Activated T-helper 17 cell treated with anti-CD3 and anti-CD28 coated beads, Interleukin-2, amount 50 U/mL, for 72 hours (primary cell): ENCODE measurements at regions not wholly inside any gene's neighbourhood (a gene's known extent, or its start where the extent isn't known, plus 50 kb on each side); places are given as distances from the start of the nearest gene placed in this dataset.

ENCODE experiments used
- ATAC-seq: fragments of 150-1000 bp; cut with Tn5 transposase; replicated peaks from 2 replicates; pipeline ENCODE4 v1.10.0; 2021; ENCODE audit warnings: mild to moderate bottlenecking, moderate library complexity
- H3K27ac Mint-ChIP-seq: one replicate; pipeline ENCODE4 v1.8.0; 2022; ENCODE audit warnings: mixed read lengths
- H3K27me3 Mint-ChIP-seq: one replicate; pipeline ENCODE4 v1.8.0; 2022; ENCODE audit warnings: mixed read lengths
- H3K36me3 Mint-ChIP-seq: one replicate; pipeline ENCODE4 v1.8.0; 2022; ENCODE audit warnings: low read depth, mild to moderate bottlenecking, mixed read lengths
- H3K4me1 Mint-ChIP-seq: one replicate; pipeline ENCODE4 v1.8.0; 2022; ENCODE audit warnings: mixed read lengths
- H3K4me3 Mint-ChIP-seq: one replicate; pipeline ENCODE4 v1.8.0; 2022; ENCODE audit warnings: mild to moderate bottlenecking, mixed read lengths
- H3K9me3 Mint-ChIP-seq: one replicate; pipeline ENCODE4 v1.8.0; 2022; ENCODE audit warnings: mixed read lengths

DNA sequence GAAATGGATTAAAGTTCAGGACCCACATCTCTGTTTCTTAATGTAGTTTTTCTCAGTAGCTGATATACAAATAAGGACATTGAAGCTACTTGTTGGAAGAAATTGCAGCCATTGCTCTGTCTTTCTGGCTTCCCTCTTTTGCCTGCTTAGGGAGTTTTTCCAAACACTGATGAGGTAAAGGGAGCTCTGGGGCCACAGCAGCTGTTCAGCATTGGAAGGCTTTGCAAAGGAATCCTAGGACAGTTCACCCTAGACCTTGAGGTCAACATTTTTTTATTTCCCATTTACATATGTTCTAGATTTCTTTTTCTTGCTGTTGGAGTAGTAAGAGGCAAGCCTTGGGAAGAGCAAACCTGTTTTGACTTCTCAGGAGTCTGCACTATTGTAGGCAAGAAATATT lies 126.9 kb upstream of the PLPPR5 start:
- H3K36me3 Mint-ChIP-seq, result no peaks in the 10 kb centered on the region
- no peak overlapping the region for H3K27ac Mint-ChIP-seq
- H3K9me3 Mint-ChIP-seq, result peaks cover 4% of the 10 kb centered on the region
- H3K4me1 Mint-ChIP-seq, result no peaks in the 10 kb centered on the region
- no peak overlapping the region for H3K4me3 Mint-ChIP-seq
- H3K27me3 Mint-ChIP-seq, result no peaks in the 10 kb centered on the region
- ATAC-seq, result no peak

DNA sequence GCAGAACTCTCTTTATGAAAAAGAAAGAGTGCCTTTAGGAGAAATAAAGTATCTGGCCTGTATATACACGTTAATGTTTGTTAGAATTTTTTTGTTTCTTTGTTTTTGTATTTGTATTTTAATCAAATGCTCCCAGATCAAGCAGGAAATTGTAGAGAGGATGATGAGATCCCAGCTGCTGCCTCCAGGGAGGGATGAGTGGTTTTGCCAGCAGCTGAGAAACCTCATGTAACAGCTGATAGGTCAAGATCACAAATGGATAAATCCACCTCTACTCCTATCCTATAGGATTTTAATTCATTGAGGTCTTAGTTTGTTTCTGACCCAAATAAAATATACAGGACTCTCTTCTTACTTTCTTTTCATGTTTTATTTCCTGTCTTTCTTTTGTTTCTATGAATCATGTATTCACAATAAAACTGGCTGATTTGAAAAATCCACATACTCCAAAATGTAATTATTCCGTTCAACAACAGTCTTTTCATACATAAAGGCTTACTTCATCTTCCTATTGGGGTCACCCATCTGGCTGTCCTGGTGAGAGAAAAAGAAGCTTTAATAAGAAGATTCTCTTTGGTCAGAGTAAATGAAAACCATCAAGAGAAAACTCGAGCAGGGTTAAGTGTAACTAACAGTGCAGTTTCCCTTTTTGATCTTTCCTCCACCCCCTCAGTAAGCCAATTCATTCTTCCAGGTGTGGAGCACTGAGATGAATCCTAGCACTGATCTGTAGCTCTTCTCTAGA lies 129.3 kb upstream of the PLPPR5 start:
- no peaks in the 10 kb centered on the region for H3K36me3 Mint-ChIP-seq
- no peak for ATAC-seq
- H3K9me3 Mint-ChIP-seq, result no peaks in the 10 kb centered on the region
- H3K27ac Mint-ChIP-seq, result no peak overlapping the region
- no peak overlapping the region for H3K4me3 Mint-ChIP-seq
- H3K4me1 Mint-ChIP-seq, result no peaks in the 10 kb centered on the region
- H3K27me3 Mint-ChIP-seq, result no peaks in the 10 kb centered on the region

DNA sequence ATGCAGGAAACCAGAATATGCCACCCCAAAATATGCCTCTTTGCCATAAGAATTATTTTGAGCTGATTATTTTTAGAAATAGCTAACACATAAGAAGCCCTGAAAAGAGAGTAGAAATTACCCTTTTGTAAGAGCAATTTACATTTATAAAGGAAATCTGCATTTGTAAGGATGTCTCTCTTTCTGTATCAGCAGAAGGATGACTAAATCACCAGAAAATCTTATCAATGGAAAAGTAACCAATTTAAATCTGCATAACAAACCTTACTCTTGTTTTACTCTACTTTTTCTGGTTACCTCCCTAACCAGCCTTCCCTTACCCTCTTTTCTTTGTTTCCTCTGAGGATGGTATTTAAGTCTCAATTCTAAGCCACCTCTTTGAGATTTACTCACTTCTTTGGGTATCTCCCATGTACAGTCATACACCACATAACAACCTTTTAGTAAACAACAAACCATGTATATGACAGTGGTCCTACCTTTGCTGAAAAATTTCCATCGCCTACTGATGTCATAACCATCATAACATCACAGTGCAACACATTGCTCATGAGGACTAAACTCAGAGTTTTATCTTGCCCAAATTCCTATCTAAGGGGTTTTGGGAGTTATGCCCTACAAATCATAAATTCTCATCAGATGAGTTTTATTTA lies 126.6 kb upstream of the PLPPR4 start:
- Mint-ChIP-seq H3K27ac (no peak overlapping the region), H3K36me3 (no peaks in the 10 kb centered on the region), H3K4me3 (no peak overlapping the region), H3K4me1 (no peaks in the 10 kb centered on the region), H3K27me3 (no peaks in the 10 kb centered on the region), H3K9me3 (no peaks in the 10 kb centered on the region)
- ATAC-seq, result peak; percentile 54

DNA sequence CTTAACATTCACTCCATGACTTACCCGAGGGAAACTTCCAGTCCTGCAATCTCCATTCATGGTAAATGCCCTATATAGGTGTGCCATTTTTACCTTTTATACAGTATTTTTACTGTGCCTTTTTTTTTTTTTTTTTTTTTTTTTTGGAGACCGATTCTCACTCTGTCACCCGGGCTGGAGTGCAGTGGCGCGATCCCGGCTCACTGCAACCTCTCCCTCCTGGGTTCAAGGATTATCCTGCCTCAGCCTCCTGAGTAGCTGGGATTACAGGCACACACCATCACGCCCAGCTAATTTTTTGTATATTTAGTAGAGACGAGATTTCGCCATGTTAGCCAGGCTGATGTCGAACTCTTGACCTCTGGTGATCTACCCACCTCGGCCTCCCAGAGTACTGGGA lies 124.4 kb upstream of the PLPPR4 start:
- Mint-ChIP-seq H3K27ac (no peak overlapping the region), H3K36me3 (no peaks in the 10 kb centered on the region), H3K27me3 (no peaks in the 10 kb centered on the region), H3K4me3 (no peak overlapping the region), H3K4me1 (no peaks in the 10 kb centered on the region), H3K9me3 (no peaks in the 10 kb centered on the region)
- ATAC-seq, result no peak

DNA sequence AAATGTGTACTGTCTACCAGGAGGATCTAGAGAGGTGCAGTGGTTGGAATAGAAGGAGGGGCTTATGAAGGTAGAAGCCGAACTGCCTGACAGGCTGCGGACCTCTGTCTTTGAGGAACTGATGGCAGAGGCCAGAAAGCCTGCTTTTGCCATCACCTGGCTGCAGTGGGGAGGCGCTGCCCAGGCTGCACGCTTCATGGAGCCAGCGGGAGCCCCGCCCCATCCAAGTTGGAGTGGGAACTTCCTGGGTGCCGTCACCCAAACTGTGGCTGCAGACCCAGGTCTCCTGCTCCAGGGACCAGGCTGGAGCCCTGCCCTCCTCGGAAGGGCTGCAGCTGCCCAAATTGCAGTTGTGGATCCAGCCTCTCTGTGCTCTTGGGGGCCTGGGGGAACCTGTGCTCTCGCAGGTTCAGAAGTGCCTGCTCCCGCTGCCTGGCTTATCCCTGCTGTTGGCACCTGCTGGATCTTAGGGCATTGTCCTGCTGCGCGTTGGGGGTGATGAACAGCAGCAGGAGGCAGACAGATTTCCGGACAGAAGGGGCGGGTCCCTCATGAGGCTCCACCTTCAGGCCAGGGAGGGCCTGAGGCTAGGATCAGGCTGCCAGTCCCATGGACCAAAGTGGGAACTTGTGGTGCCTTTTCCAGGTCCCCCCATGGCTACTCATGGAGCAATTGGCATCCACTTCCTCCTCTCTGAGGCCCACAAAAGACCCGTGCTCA lies 118.0 kb upstream of the PLPPR4 start:
- no peak for ATAC-seq
- H3K4me1 Mint-ChIP-seq, result no peaks in the 10 kb centered on the region
- H3K36me3 Mint-ChIP-seq, result no peaks in the 10 kb centered on the region
- H3K27ac Mint-ChIP-seq, result no peak overlapping the region
- peaks cover 6% of the 10 kb centered on the region for H3K27me3 Mint-ChIP-seq
- no peaks in the 10 kb centered on the region for H3K9me3 Mint-ChIP-seq
- H3K4me3 Mint-ChIP-seq, result no peak overlapping the region

DNA sequence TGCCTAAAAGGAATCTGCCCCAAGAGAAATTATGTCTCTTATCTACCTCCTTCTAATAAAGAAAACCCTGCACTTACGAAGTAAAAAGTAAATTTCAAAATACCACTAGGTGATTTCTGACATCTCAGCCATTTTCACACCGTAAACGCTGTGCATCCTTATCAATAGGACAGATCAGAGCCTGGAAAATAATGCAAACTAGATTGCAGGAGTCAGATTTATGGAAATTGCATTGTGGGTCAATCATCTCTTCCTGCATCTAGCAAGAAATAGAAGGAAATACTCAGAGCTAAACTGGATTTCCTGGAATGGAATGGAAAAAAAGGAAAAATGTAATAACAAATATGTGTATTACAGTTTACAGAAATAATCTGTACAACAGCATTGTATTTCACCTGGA lies 114.3 kb upstream of the PLPPR4 start:
- H3K36me3 Mint-ChIP-seq, result no peaks in the 10 kb centered on the region
- peaks cover 6% of the 10 kb centered on the region for H3K27me3 Mint-ChIP-seq
- no peaks in the 10 kb centered on the region for H3K4me1 Mint-ChIP-seq
- H3K27ac Mint-ChIP-seq, result no peak overlapping the region
- no peaks in the 10 kb centered on the region for H3K9me3 Mint-ChIP-seq
- ATAC-seq, result no peak
- H3K4me3 Mint-ChIP-seq, result no peak overlapping the region

DNA sequence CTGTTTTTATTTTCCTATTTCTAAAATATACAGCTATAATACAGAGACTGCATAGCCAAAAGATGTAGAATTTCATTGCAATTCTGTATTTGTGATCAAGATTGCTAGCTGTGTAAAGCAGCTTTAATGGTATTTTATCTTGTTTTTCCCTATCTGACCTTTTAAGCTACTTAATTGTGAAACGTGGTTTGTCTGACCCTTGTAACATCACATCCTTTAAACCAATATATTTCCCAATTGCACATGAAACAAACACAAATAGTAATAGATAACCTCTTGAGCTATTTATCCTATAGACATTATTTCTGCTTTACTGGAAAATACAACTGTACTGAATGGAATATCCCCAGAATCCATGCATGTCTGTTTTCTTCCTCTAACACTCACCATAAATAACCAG lies 112.2 kb upstream of the PLPPR4 start:
- no peaks in the 10 kb centered on the region for H3K9me3 Mint-ChIP-seq
- no peaks in the 10 kb centered on the region for H3K4me1 Mint-ChIP-seq
- H3K27ac Mint-ChIP-seq, result no peak overlapping the region
- H3K27me3 Mint-ChIP-seq, result peaks cover 3% of the 10 kb centered on the region
- ATAC-seq, result no peak
- no peaks in the 10 kb centered on the region for H3K36me3 Mint-ChIP-seq
- no peak overlapping the region for H3K4me3 Mint-ChIP-seq

DNA sequence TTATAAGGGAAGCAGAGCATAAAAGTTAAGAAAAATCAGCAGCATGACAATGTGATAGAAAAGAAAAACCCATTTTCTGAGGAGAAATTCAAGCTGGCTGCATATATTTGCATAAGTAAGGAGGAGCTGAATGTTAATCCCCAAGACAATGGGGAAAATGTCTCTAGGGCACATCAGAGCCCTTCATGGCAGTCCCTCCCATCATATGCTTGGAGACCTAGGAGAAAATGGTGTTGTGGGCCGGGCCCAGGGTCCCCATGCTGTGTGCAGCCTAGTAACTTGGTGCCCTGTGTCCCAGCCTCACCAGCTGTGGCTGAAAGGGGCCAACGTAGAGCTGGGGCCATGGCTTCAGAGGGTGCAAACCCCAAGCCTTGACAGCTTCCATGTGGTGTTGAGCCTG lies 100.6 kb upstream of the PLPPR4 start:
- peaks cover 5% of the 10 kb centered on the region for H3K9me3 Mint-ChIP-seq
- ATAC-seq, result no peak
- no peak overlapping the region for H3K27ac Mint-ChIP-seq
- H3K4me3 Mint-ChIP-seq, result no peak overlapping the region
- no peaks in the 10 kb centered on the region for H3K36me3 Mint-ChIP-seq
- H3K27me3 Mint-ChIP-seq, result peaks cover 30% of the 10 kb centered on the region
- no peaks in the 10 kb centered on the region for H3K4me1 Mint-ChIP-seq

DNA sequence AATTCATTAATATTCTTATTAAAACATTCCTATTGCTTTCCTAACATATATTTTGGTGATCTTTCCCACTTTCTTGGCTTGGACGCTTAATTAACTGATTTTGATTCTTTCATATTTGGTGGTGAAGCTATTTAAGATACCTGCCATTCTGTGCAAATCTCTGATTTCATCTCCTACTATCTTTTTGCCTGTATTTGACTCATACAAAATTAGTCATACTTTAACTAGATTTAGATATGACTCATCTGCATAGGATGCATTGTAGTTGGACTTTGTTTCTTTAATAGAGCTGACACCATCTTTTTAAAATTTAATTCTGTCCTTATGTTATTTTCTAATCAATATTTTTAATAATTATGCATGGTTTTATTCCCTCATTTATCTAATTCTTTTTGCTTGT lies 93.8 kb upstream of the PLPPR4 start:
- H3K27me3 Mint-ChIP-seq, result peaks cover 7% of the 10 kb centered on the region
- ATAC-seq, result peak; percentile 78

DNA sequence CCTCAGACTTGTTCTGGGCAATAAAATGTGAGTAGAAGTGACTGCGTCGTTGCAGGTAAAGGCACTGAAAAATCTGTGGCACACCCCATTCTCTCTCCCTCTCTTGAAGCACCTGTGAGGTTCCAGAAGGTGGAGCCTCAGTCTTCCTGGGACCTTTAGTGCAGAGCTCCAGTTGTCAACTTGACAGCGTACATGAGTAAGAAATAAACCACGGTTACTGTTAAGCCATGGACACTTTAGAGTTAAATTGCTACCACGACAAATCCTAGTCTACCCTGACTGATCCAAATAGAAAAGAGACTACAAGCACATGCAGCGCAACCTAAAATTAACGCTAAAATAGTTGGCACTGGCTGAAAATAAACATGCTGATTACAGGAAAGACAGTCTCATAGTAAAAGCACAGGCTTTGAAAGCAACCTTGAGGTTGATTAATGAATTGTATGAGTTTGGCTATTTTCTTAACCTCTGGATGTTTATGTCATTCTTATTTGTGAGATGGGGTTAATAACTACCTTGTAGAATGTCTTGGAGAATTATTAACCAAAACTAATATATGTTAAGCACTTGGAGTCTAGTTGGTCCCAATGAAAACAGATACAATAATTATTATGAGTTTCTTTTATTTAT lies 93.0 kb upstream of the PLPPR4 start:
- peaks cover 4% of the 10 kb centered on the region for H3K4me1 Mint-ChIP-seq
- H3K36me3 Mint-ChIP-seq, result no peaks in the 10 kb centered on the region

More for the DNA sequence above, 93.8 kb upstream of the PLPPR4 start:
- H3K27ac Mint-ChIP-seq, result no peak overlapping the region
- peaks cover 4% of the 10 kb centered on the region for H3K4me1 Mint-ChIP-seq
- H3K36me3 Mint-ChIP-seq, result no peaks in the 10 kb centered on the region
- no peak overlapping the region for H3K4me3 Mint-ChIP-seq
- H3K9me3 Mint-ChIP-seq, result no peaks in the 10 kb centered on the region

DNA sequence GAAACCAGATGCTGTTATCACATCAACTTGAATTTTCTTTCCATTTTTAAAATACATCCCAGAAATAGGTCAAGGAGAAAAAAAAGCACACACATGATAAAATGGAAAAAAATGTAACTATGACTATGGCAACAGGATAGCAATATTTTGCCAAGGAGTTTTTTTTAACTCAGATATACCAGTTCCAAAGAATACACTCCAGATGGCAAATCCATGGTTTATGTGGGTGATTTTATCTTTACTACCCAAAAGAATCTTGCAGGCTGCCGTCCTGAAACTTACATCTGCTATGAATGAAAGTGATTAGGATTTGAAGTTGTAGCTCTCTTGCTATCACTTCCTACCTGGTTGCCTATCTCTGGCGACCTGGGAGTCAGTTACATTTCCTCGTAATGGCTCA lies 91.0 kb upstream of the PLPPR4 start:
- ATAC-seq, result no peak
- Mint-ChIP-seq H3K9me3 (no peaks in the 10 kb centered on the region), H3K4me3 (no peak overlapping the region), H3K27me3 (peaks cover 7% of the 10 kb centered on the region), H3K4me1 (peaks cover 4% of the 10 kb centered on the region), H3K36me3 (no peaks in the 10 kb centered on the region), H3K27ac (no peak overlapping the region)

More for the DNA sequence above, 93.0 kb upstream of the PLPPR4 start:
- H3K9me3 Mint-ChIP-seq, result no peaks in the 10 kb centered on the region
- no peak for ATAC-seq
- H3K4me3 Mint-ChIP-seq, result no peak overlapping the region
- H3K27ac Mint-ChIP-seq, result no peak overlapping the region
- peaks cover 7% of the 10 kb centered on the region for H3K27me3 Mint-ChIP-seq

DNA sequence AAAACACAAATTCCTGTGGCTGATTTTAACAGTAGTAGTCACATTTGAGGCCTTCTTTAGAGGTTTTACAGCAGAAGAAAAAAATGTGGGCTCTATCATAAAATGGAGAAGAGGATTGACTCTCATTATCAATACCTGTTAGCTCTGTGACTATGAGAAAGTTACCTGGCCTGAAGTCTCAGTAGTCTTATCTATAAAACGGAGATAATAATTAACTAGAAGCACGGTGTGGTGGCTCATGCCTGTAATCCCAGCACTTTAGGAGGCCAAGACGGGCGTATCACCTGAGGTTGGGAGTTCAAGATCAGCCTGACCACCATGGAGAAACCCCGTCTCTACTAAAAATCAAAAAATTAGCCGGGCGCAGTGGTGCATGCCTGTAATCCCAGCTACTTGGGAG lies 90.4 kb upstream of the PLPPR4 start:
- ATAC-seq, result no peak
- Mint-ChIP-seq H3K36me3 (no peaks in the 10 kb centered on the region), H3K27me3 (peaks cover 7% of the 10 kb centered on the region), H3K9me3 (no peaks in the 10 kb centered on the region), H3K4me3 (no peak overlapping the region), H3K27ac (no peak overlapping the region), H3K4me1 (peaks cover 4% of the 10 kb centered on the region)

DNA sequence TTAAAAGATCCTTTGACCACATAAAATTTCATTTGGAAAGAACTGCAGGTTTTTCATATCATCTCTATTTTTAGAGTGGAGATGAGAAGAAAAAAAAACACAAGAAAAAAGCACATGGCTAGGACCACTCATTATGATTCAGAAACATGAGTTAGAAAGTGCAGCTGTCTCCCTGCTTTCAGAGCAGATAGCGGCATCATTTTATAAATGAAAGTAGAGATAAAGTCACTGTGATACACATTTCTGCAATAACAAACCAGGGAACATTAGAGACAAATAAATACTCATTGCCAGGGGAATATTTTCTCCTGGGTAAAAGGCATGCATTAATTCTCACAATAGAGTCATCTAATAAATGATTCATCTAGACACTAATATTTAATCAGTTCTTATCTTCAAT lies 87.5 kb upstream of the PLPPR4 start:
- no peak for ATAC-seq
- Mint-ChIP-seq H3K27me3 (peaks cover 3% of the 10 kb centered on the region), H3K9me3 (no peaks in the 10 kb centered on the region), H3K36me3 (no peaks in the 10 kb centered on the region), H3K4me3 (no peak overlapping the region), H3K27ac (no peak overlapping the region), H3K4me1 (no peaks in the 10 kb centered on the region)

DNA sequence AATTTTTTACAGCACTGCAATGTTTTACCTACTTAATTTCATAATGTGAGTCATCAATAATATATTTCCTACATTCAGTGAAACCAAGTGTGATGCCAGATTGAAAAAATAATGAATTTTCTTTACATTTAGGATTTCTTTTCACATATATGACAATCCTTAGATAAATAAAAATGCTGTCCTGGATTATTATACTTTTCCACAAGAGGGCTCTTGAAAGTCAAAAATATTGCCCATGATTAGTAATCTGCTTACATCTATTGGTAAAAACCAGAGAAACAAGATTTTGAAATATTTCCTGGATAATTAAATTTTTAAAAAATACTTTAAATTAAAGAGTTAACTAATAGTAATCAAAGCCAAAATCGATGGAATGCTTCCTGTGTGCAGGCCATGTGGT lies 86.8 kb upstream of the PLPPR4 start:
- no peaks in the 10 kb centered on the region for H3K4me1 Mint-ChIP-seq
- H3K36me3 Mint-ChIP-seq, result no peaks in the 10 kb centered on the region
- no peak overlapping the region for H3K27ac Mint-ChIP-seq
- no peak for ATAC-seq
- no peaks in the 10 kb centered on the region for H3K9me3 Mint-ChIP-seq
- no peaks in the 10 kb centered on the region for H3K27me3 Mint-ChIP-seq
- no peak overlapping the region for H3K4me3 Mint-ChIP-seq
